Suprapubic skin (tissue), 4 donors: ENCODE measurements at regions not wholly inside any gene's neighbourhood (a gene's known extent, or its start where the extent isn't known, plus 50 kb on each side); places are given as distances from the start of the nearest gene placed in this dataset.

Experiments
- DNase-seq, 2 donors: peaks; one replicate each; pipeline ENCODE4 v3.0.0-alpha.2; 2019; ENCODE audit warnings: low spot score in 2 of 2
- H3K27ac ChIP-seq: fragments of 200-600 bp; sonication (generic); one replicate; pipeline ENCODE4 v1.5.1; 2019
- H3K27me3 ChIP-seq: fragments of 200-600 bp; sonication (generic); one replicate; pipeline ENCODE4 v1.5.1; 2019
- H3K36me3 ChIP-seq: fragments of 200-600 bp; sonication (generic); one replicate; pipeline ENCODE4 v1.5.1; 2019
- H3K4me1 ChIP-seq: fragments of 200-600 bp; sonication (generic); one replicate; pipeline ENCODE4 v1.5.1; 2019
- H3K4me3 ChIP-seq: fragments of 200-600 bp; sonication (generic); one replicate; pipeline ENCODE4 v1.5.1; 2019; ENCODE audit warnings: mild to moderate bottlenecking
- H3K9me3 ChIP-seq: fragments of 200-600 bp; sonication (generic); one replicate; pipeline ENCODE4 v1.5.1; 2019
- EP300 ChIP-seq: sonication (generic); formaldehyde crosslinking; IDR thresholded peaks from one replicate; pipeline ENCODE4 v1.6.1; 2017; ENCODE audit warnings: antibody characterized with exemption
- POLR2A ChIP-seq, 2 donors: fragments of 450-650 bp; IDR thresholded peaks; one replicate each; pipeline ENCODE4 v1.6.1; 2017; ENCODE audit warnings: antibody characterized with exemption in 2 of 2, mild to moderate bottlenecking in 2 of 2, moderate library complexity in 2 of 2
- POLR2AphosphoS5 ChIP-seq, 3 donors: sonication (generic); formaldehyde crosslinking; IDR thresholded peaks; one replicate each; pipeline ENCODE4 v1.6.1; 2017; ENCODE audit warnings: antibody characterized with exemption in 3 of 3
- WGBS: methylation state at CpG from one replicate; pipeline ENCODE4 v1.1.5; 2018; 5-methylcytosine and 5-hydroxymethylcytosine counted together
- TF ChIP-seq, protein P1 (sequence below), 2 donors: fragments of 200-600 bp in 1 of 2; fragments of 450-650 bp in 1 of 2; sonication (generic) in 1 of 2; IDR thresholded peaks; one replicate each; pipeline ENCODE4 v1.5.1; 2016 to 2019; ENCODE audit warnings: antibody characterized with exemption in 2 of 2, mild to moderate bottlenecking in 1 of 2, moderate library complexity in 1 of 2

DNA sequence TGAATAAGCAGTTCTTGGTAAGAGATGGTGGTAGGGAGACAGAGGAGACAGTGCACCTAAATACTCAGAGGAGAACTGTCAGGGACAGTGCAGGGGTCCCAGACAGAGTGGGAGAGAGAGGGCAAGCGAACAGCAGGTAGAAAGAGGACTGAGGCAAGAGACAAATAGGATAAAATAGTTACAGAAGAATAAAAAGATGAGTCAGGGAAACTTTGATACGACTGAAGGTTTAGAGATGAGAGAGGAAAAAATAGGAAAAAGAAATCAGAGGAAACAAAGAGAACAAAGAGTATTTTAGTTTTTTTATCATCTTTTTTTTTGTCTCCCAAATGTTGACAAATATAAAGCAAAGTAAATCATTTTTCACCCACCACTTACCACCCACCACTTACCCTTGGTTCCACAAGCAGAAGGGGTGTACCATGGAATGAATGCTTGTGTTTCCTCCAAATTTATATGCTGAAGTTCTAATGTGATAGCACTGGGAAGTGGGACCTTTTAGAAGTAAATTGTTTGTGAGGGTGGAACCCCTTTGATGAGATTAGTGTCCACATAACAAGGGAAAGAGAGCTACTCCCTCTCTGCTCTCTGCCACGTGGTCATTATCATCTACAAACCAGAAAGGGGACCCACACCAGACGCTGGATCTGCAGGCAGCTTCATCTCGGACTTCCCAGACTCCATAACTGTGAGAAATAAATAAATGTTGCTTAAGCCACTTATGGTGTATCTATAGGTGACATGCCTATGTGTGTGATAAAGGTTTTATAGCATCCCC is 292.1 kb downstream of the BTG1 start:
- WGBS, result 85% methylated on average over 5 of the region's 5 CpGs

DNA sequence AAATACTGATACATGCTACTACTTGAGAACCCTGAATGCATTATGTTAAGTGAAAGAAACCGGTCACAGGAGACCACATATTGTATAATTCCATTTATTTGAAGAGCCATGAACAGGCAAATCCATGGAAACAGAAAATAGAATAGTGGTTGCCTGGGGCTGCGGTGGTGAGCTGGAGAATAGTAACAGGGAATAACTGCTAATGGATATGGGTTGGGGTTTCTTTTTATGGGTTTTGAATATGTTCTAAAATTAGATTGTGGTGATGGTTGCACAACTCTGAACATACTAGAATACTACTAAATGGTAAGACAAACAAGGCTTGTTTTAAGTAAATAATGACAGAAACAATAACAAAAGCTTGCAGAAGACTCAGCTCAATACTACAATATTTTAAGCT is 293.0 kb downstream of the BTG1 start:
- TF ChIP-seq POLR2AphosphoS5 (IDR thresholded peaks at IDR 0.05), result no peak
- no peak for TF ChIP-seq EP300
- TF ChIP-seq, protein P1, sequence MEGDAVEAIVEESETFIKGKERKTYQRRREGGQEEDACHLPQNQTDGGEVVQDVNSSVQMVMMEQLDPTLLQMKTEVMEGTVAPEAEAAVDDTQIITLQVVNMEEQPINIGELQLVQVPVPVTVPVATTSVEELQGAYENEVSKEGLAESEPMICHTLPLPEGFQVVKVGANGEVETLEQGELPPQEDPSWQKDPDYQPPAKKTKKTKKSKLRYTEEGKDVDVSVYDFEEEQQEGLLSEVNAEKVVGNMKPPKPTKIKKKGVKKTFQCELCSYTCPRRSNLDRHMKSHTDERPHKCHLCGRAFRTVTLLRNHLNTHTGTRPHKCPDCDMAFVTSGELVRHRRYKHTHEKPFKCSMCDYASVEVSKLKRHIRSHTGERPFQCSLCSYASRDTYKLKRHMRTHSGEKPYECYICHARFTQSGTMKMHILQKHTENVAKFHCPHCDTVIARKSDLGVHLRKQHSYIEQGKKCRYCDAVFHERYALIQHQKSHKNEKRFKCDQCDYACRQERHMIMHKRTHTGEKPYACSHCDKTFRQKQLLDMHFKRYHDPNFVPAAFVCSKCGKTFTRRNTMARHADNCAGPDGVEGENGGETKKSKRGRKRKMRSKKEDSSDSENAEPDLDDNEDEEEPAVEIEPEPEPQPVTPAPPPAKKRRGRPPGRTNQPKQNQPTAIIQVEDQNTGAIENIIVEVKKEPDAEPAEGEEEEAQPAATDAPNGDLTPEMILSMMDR (IDR thresholded peaks at IDR 0.05), result no peak
- no peak for TF ChIP-seq POLR2A (IDR thresholded peaks at IDR 0.05)

More for the DNA sequence above, 292.1 kb downstream of the BTG1 start:
- Histone ChIP-seq H3K4me1 (peaks cover 21% of the 10 kb centered on the region), H3K36me3 (no peaks in the 10 kb centered on the region), H3K9me3 (no peaks in the 10 kb centered on the region), H3K4me3 (no peak overlapping the region), H3K27me3 (no peaks in the 10 kb centered on the region), H3K27ac (peak overlapping the region; percentile 11)
- no peak for DNase-seq
- TF ChIP-seq POLR2A (IDR thresholded peaks at IDR 0.05) (no peak), POLR2AphosphoS5 (IDR thresholded peaks at IDR 0.05) (no peak), EP300 (no peak)
- TF ChIP-seq, protein P1 (IDR thresholded peaks at IDR 0.05), result no peak

DNA sequence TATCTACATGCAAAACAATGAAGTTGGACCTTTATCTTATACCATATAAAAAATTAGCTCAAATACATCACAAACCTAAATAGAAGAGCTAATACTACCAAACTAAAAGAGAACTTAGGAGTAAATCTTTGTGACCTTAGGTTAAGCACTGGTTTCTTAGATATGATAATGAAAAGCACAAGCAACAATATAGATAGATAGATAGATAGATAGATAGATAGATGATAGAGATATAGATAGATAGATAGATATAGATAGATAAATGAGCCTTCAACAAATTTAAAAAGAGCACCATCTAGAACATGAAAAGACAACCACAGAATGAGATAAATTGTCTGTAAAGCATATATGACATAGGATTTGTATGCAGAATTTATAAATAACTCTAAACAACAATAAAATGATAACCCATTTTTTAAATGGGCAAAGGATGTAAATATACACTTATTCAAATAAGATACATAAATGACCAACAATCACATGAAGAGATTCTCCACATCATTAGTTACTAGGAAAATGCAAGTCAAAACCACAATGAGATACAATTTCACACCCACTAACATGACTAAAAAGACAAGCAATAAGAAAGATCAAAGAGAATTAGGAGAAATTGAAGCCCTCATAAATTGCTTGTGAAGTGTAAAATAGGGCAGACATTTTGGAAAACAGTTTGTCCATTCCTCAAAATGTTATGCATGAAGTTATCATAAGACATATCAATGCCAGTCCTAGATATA is 293.7 kb downstream of the BTG1 start:
- TF ChIP-seq EP300 (no peak), POLR2AphosphoS5 (IDR thresholded peaks at IDR 0.05) (no peak), POLR2A (IDR thresholded peaks at IDR 0.05) (no peak)
- TF ChIP-seq, protein P1 (IDR thresholded peaks at IDR 0.05), result no peak
- peaks cover 21% of the 10 kb centered on the region for H3K4me1 ChIP-seq
- no peak for DNase-seq
- H3K4me3 ChIP-seq, result no peak overlapping the region
- no peaks in the 10 kb centered on the region for H3K36me3 ChIP-seq
- no peaks in the 10 kb centered on the region for H3K27me3 ChIP-seq
- H3K27ac ChIP-seq, result no peak overlapping the region
- H3K9me3 ChIP-seq, result no peaks in the 10 kb centered on the region

More for the DNA sequence above, 293.0 kb downstream of the BTG1 start:
- Histone ChIP-seq H3K27ac (no peak overlapping the region), H3K4me1 (peaks cover 21% of the 10 kb centered on the region), H3K9me3 (no peaks in the 10 kb centered on the region), H3K27me3 (no peaks in the 10 kb centered on the region), H3K4me3 (no peak overlapping the region), H3K36me3 (no peaks in the 10 kb centered on the region)
- DNase-seq, result no peak
- WGBS, result 65% methylated on average over 2 of the region's 2 CpGs

DNA sequence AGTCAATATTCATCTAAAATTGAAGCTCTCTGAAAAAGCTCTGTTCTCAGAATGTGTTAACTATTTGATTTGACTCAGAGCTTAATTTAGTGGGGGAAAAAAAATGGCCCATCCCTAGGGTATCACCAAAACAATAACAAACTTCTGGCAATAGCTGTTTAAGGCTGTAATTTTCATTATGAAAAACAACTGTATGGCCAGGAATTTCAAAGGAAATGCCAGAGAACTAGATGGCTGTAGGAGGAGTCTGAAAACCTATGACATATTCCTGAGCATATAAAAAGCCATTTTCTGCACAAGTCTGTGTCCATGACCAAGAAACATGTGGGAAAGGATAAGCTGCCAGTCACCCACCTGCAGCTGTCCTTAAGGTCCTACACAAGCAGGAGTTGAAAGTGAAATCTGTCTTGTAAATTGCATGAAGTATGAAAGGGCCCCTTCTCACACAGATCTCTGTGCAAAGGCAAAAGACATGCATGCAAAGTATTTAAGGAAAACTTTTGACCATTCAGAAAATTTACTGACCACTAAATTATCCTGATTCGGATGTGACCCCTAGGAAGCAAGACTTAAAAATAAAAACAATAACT is 299.1 kb downstream of the BTG1 start:
- H3K4me1 ChIP-seq, result no peaks in the 10 kb centered on the region
- DNase-seq, result no peak
- H3K4me3 ChIP-seq, result no peak overlapping the region
- H3K27me3 ChIP-seq, result no peaks in the 10 kb centered on the region
- H3K36me3 ChIP-seq, result no peaks in the 10 kb centered on the region
- WGBS, result 69% methylated on average over 1 of the region's 1 CpG
- H3K27ac ChIP-seq, result no peak overlapping the region
- TF ChIP-seq POLR2AphosphoS5 (IDR thresholded peaks at IDR 0.05) (no peak), EP300 (no peak), POLR2A (IDR thresholded peaks at IDR 0.05) (no peak)
- TF ChIP-seq, protein P1 (IDR thresholded peaks at IDR 0.05), result no peak
- no peaks in the 10 kb centered on the region for H3K9me3 ChIP-seq

DNA sequence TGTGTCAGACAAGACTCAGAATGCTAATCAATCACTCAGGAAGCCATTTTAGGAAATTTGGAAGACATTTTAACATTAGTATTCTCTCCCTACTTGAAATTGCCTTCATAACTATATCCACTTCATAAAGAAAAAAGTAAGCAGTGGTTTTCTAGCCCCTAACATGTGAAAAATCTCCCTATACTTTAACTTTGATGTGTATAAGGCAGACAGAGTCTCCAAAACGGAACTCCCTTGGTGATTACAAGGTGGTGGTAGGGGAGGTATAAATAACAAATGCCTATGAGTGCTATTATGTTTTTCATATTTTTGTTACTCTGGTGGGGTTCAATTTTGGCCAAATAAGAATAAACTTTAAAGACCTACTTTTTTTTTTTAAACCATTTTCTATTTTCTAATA is 300.3 kb downstream of the BTG1 start:
- Histone ChIP-seq H3K9me3 (no peaks in the 10 kb centered on the region), H3K36me3 (no peaks in the 10 kb centered on the region), H3K27me3 (no peaks in the 10 kb centered on the region), H3K4me1 (no peaks in the 10 kb centered on the region), H3K4me3 (no peak overlapping the region), H3K27ac (no peak overlapping the region)
- no peak for DNase-seq
- TF ChIP-seq POLR2AphosphoS5 (IDR thresholded peaks at IDR 0.05) (no peak), POLR2A (IDR thresholded peaks at IDR 0.05) (no peak), EP300 (no peak)
- TF ChIP-seq, protein P1 (IDR thresholded peaks at IDR 0.05), result no peak
- WGBS, result 88% methylated on average over 1 of the region's 1 CpG
